ENCODE measurements at regions not wholly inside any gene's neighbourhood (a gene's known extent, or its start where the extent isn't known, plus 50 kb on each side); places are given as distances from the start of the nearest gene placed in this dataset.

- Histone ChIP-seq H3K9me3 (no peaks in the 10 kb centered on the region), H3K27ac (peak overlapping the region in 1 of 5 donors; percentile 10), H3K4me3 (no peak overlapping the region), H3K36me3 (no peaks in the 10 kb centered on the region), H3K27me3 (no peaks in the 10 kb centered on the region), H3K4me1 (peaks cover 0 to 13% (median 6%) of the 10 kb centered on the region in 4 donors)
- DNase-seq = no peak
- 68 to 79% (median 75%) methylated on average over 3 of the region's 3 CpGs for WGBS, 5 donors
- intact Hi-C loops (cut with DNase I; ENCODE audit: low total_unique reads) = no loop called here
- no peak for TF ChIP-seq EP300 (IDR thresholded peaks at IDR 0.05)
- TF ChIP-seq, protein P1, sequence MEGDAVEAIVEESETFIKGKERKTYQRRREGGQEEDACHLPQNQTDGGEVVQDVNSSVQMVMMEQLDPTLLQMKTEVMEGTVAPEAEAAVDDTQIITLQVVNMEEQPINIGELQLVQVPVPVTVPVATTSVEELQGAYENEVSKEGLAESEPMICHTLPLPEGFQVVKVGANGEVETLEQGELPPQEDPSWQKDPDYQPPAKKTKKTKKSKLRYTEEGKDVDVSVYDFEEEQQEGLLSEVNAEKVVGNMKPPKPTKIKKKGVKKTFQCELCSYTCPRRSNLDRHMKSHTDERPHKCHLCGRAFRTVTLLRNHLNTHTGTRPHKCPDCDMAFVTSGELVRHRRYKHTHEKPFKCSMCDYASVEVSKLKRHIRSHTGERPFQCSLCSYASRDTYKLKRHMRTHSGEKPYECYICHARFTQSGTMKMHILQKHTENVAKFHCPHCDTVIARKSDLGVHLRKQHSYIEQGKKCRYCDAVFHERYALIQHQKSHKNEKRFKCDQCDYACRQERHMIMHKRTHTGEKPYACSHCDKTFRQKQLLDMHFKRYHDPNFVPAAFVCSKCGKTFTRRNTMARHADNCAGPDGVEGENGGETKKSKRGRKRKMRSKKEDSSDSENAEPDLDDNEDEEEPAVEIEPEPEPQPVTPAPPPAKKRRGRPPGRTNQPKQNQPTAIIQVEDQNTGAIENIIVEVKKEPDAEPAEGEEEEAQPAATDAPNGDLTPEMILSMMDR (IDR thresholded peaks at IDR 0.05) = no peak
- TF ChIP-seq POLR2AphosphoS5 (IDR thresholded peaks at IDR 0.05) = no peak
- TF ChIP-seq POLR2A (IDR thresholded peaks at IDR 0.05) = no peak
Measured at GRCh38 chr15:62922514-62922913, 120.0 kb upstream of the TPM1 start.

GRCh38 chr15:62925875-62926274 lies 116.7 kb upstream of the TPM1 start:
- Histone ChIP-seq H3K4me1 (peaks cover 0 to 19% (median 4%) of the 10 kb centered on the region in 4 donors), H3K27me3 (no peaks in the 10 kb centered on the region), H3K4me3 (no peak overlapping the region), H3K36me3 (no peaks in the 10 kb centered on the region), H3K27ac (no peak overlapping the region), H3K9me3 (no peaks in the 10 kb centered on the region)
- no peak for TF ChIP-seq POLR2AphosphoS5 (IDR thresholded peaks at IDR 0.05)
- TF ChIP-seq EP300 (IDR thresholded peaks at IDR 0.05) = no peak
- TF ChIP-seq POLR2A (IDR thresholded peaks at IDR 0.05) = no peak
- TF ChIP-seq, protein P1 (IDR thresholded peaks at IDR 0.05) = no peak
- WGBS, 5 donors = 93 to 96% (median 94%) methylated on average over 8 of the region's 8 CpGs
- intact Hi-C loops (cut with DNase I; ENCODE audit: low total_unique reads) = no loop called here
- no peak for DNase-seq

GRCh38 chr15:62927196-62927595 lies 115.4 kb upstream of the TPM1 start:
- no peaks in the 10 kb centered on the region for H3K27me3 ChIP-seq
- TF ChIP-seq POLR2AphosphoS5 (IDR thresholded peaks at IDR 0.05) (no peak), POLR2A (IDR thresholded peaks at IDR 0.05) (no peak), EP300 (IDR thresholded peaks at IDR 0.05) (no peak)
- TF ChIP-seq, protein P1 (IDR thresholded peaks at IDR 0.05) = no peak
- no peaks in the 10 kb centered on the region for H3K36me3 ChIP-seq
- H3K4me3 ChIP-seq = no peak overlapping the region
- H3K27ac ChIP-seq = no peak overlapping the region
- no peak for DNase-seq
- intact Hi-C loops (cut with DNase I; ENCODE audit: low total_unique reads) = no loop called here
- H3K9me3 ChIP-seq = no peaks in the 10 kb centered on the region
- H3K4me1 ChIP-seq = peaks cover 0 to 13% (median 3%) of the 10 kb centered on the region in 4 donors

GRCh38 chr15:62927836-62928235 lies 114.7 kb upstream of the TPM1 start:
- Histone ChIP-seq H3K4me1 (peaks cover 0 to 13% (median under 1%) of the 10 kb centered on the region in 4 donors), H3K36me3 (no peaks in the 10 kb centered on the region), H3K9me3 (no peaks in the 10 kb centered on the region), H3K27ac (peak overlapping the region in 2 of 5 donors; percentile 13 to 52), H3K4me3 (no peak overlapping the region), H3K27me3 (no peaks in the 10 kb centered on the region)
- TF ChIP-seq POLR2A (IDR thresholded peaks at IDR 0.05) = no peak
- no peak for DNase-seq
- WGBS, 5 donors = 89 to 95% (median 90%) methylated on average over 5 of the region's 5 CpGs
- intact Hi-C loops (cut with DNase I; ENCODE audit: low total_unique reads) = no loop called here

DNA sequence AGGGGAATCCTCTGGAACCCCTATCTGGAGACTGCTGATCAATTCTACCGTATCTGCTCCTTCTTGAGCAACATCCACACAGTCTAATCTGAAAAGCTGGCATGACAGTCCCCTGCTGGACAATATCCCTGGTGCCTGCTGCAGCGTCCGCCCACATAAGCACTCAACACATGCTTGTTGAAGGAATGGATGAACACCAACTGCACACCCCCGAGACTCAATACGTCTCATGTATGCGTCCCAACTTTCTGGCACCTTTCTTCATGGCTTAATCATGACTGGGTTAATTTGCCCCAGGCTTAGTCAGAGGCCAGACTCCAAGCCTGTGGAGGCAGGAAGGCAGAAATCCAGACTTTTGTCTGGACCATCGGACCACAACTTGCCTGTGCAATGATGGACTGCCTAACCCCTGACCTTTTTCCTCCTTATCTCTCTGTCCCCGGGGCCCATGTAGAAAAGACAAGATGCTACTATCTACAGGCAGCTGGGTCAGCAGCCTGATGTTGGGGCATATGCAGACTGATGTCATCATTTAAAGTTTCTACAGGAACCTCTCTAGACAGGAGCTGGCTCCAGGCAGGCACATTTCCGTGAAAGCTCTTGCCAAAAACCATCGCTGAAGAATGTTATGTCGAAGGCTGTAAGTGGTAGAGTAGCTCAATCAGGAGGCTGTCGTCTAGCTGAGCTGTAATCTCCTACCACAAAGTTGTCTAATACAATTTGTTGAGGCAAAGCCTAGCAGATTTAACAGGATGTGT lies 114.1 kb upstream of the TPM1 start:
- DNase-seq = peak in 1 of 2 donors; percentile 64
- Histone ChIP-seq H3K36me3 (no peaks in the 10 kb centered on the region), H3K27ac (peak overlapping the region in 2 of 5 donors; percentile 13 to 52), H3K9me3 (no peaks in the 10 kb centered on the region), H3K4me3 (no peak overlapping the region), H3K27me3 (no peaks in the 10 kb centered on the region), H3K4me1 (peaks cover 0 to 16% (median 0%) of the 10 kb centered on the region in 4 donors)
- intact Hi-C loops (cut with DNase I; ENCODE audit: low total_unique reads) = no loop called here
- TF ChIP-seq POLR2AphosphoS5 (IDR thresholded peaks at IDR 0.05) (peak in 1 of 3 donors; percentile 22), EP300 (IDR thresholded peaks at IDR 0.05) (no peak)
- TF ChIP-seq, protein P1 (IDR thresholded peaks at IDR 0.05) = no peak
- 59 to 70% (median 65%) methylated on average over 12 of the region's 12 CpGs for WGBS, 5 donors
